ENCODE measurements at regions not wholly inside any gene's neighbourhood (a gene's known extent, or its start where the extent isn't known, plus 50 kb on each side); places are given as distances from the start of the nearest gene placed in this dataset.
"Not testable (repeated sequence)": the region's sequence is repeated elsewhere in the genome, so short reads cannot be mapped to it uniquely, and the experiment has no call there.

GRCh38 chr16:76988526-76988925 is 202.5 kb upstream of the MON1B start:
- no peak for DNase-seq

GRCh38 chr16:77002644-77003043 is 188.3 kb upstream of the MON1B start:
- DNase-seq, result no peak

DNA sequence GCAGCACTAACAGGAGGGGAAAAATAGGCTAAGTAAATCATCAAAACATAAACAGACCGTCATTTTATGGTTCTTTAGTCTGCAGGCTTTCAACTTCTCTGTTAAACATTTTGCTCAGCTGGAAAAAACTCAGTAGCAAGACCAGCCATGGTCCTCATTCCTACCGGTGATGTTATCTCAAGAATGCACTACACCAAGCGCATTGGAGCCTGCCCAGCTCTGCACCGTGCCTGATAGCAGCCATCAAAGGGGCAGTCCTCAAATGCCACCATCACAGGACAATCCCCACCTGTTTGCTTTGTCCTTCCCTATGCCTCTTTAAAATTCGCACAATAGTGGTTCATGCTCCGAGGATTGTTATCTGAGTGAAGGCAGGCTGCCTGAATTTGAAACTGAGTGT is 181.5 kb upstream of the MON1B start:
- no peak for DNase-seq

GRCh38 chr16:77014441-77014840 is 176.5 kb upstream of the MON1B start:
- DNase-seq, result no peak

- no peak for DNase-seq
Observed at GRCh38 chr16:77030600-77030999, 160.4 kb upstream of the MON1B start.

- no peak for DNase-seq
Observed at GRCh38 chr16:77033516-77033915, 157.5 kb upstream of the MON1B start.

- no peak for DNase-seq
Observed at GRCh38 chr16:77035361-77035760, 155.6 kb upstream of the MON1B start.

- no peak for DNase-seq
Observed at GRCh38 chr16:77037696-77038347, 153.2 kb upstream of the MON1B start.

DNA sequence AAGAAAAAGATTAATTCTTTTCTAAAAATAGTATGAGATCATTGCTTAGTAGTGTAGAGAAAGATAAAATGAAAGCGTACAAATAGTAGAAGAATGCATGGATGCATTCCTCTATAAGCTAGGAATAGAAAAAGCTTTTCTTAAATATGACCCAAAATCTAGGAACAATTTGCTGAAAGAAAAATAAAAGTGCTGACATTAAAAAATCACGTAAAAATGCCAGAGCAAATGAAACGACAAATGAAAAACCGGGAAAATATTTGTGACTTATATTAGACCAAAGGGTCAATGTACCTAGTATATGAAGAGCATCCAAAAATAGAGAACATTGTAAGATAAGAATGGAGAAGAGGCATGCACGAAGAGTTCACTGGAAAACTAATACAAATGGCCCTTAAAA is 149.5 kb upstream of the MON1B start:
- no peak for DNase-seq

GRCh38 chr16:77043076-77043475 is 147.9 kb upstream of the MON1B start:
- DNase-seq, result no peak

DNA sequence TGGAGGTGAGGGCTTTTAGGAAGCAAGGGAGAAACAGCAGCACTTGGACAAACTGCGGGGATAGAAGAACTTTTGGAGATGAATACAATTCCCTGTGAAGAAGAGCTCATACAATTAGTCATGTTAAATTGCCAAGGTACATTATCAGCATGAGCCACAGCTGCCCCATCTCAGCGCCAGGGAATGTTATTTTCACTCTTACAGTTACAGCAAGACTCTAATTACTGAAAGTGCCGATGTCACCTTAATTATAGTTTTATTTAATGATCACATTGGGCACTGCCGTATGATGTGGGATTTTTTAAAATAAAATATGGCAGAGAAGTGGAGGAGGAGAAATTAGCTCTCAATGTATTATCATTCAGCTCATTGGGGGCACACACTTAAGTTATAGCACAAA is 144.8 kb upstream of the MON1B start:
- no peak for DNase-seq

DNA sequence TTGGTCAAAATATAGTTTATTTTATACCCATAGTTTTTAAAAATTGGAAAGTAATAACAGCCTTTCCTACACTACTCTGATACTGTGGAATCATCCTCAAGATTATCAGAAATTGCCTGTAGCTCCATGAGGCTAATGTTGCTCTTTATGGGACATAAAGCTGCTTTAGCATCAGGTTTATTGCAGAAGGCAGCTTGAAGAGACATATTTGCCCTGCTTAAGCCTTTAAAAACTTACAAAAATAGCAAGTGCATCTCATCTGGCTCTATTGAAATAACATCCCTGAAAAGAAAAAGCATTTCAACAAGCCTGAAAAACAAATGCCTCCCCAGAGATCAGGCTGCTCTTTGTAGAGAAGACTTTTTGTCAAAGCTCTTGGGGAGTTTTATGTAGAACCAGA is 142.9 kb upstream of the MON1B start:
- no peak for DNase-seq

DNA sequence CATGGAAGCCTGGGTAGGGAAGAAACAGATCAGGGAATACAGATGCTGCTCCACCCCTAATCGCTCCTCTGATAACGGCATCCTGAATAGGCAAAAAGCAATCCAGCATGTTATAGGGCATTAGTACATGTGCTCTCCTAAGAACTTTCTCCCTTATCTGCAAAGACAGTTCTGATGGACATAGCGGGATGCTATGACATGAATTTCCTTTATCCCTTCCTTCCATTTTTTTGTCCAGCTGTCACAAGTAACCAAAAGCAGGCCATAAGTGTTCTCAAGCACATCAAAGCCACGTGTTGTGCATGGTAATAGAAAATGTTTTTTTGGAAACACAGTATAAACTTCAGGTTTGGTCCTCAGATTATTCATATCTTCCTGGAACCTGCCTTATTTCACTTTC is 141.4 kb upstream of the MON1B start:
- no peak for DNase-seq

- DNase-seq, result not testable (repeated sequence)
Observed at GRCh38 chr16:77056597-77056996, 134.4 kb upstream of the MON1B start.

DNA sequence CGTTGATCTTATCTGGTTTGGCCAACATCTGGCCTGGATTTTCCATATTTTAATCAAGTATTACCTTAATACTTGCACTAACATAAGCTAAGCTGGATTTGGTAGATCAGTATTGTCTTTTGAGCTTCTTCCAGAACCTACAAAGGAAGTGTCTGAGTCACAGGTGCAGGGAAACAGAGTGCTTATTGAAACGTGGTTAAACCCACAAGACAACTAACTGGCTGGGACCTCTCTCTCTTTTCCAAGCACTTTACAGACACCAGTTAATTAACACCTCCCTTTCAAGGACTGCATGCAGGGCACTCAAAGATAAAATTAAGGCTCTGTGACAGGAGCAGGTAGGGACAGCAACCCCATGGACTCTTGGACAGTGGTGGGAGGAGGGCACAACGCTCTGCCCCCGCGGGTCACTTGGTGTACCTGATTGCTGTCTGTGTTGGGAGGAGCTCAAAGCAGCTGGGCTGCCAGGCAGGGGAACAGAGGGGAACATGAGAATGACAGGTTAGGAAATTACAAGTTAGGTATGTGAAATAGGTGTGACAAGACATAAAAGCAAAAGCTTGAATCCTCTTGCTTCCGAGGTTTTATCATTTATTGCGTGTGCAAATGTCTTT is 133.7 kb upstream of the MON1B start:
- DNase-seq, result no peak

DNA sequence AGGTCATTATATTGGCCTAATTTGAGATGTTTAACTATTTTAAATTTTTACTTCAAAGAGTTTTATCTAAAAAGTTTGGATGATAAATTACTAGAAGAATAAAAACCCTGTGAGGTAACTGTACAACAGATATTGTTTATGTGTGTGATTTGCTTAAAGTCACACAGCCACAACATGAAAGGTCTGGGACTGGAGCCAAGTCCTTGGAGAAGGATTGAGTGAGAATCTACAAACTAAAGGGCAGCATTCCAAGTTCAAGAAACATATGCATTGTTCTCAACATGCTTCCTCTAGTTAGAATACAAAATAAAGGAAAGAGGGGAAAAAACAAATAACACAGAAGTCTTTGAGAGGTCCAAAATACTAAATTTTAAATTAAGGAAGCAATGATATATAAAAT is 131.5 kb upstream of the MON1B start:
- DNase-seq, result no peak

DNA sequence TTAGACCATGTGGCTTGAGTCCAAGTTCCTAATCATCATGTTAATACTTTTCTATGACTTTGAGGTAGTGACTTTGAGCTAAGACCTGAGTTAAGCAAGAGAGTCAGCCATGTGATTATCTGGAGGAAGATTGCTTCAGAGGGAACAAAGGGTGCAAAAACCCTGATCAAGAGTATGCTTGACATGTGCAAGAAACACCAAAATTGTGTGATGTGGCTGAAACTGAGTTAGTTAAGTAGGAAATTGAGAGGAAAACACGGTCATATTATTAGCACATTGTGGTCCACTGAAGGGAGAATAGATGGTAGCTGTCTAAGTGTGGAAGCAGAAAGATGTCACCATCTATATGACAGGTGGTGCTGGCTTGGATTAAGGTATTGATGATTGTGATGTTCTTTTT is 130.4 kb upstream of the MON1B start:
- no peak for DNase-seq

GRCh38 chr16:77062878-77063675 is 127.9 kb upstream of the MON1B start:
- no peak for DNase-seq

DNA sequence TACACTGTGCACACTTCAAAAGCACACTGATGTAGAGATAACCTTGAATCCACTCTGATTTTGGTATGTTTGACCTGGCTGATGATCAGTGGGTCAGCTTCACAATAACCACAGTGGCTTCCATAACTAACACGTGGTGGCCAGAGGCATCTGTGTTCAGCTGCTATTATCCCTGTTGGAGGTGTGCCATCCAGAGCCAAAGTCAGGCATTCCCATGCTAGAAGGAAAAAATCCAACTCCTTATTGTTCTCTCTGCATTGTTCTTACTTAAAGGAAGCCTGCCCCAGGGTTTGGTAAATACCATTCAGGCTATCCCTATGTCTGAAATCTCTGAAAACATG is 127.3 kb upstream of the MON1B start:
- no peak for DNase-seq

DNA sequence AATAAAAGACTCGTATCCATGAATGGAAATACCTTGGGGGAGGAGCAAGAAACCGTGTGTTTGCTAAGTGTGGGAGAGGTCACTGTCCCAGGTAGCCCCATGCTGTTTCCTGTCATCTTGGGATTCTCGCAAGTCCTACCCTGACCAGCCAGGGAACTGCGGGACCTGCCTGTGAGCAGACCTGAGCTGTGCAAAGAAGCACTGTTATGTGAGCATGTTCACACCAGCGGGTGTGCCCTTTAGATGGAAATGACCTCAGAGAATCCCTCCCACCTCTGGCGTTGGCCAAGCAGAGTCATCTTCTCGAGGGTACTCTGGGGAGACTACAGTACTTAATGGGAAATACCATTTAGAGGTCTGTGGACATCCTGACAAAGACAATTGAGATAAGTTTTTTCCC is 127.0 kb upstream of the MON1B start:
- DNase-seq, result no peak

DNA sequence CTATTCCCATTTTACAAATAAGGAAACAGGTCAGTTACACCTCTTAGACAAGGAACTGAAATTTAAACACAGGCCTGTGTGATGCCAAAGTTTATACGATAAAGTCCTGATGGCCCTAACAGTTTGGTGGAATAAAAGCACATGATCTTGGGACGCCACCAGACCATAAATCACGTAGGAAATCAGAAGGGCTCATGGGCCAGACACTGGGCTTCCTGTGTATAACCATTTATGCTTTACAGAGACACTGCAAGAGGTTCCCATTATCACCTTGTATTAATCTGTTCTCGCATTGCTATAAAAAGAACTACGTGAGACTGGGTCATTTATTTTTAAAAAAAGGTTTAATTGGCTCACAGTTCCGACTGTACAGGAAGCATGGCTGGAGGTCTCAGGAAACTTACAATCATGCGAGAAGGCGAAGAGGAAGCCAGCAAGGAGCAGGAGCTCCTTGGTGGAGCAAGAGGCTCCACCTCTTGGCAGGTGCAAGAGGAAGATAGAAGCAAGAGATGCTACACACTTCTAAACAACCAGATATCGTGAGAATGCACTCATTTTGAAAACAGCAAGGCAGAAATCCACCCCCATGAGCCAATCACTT is 124.0 kb upstream of the MON1B start:
- no peak for DNase-seq

- DNase-seq, result no peak
Observed at GRCh38 chr16:77067900-77068299, 123.1 kb upstream of the MON1B start.

DNA sequence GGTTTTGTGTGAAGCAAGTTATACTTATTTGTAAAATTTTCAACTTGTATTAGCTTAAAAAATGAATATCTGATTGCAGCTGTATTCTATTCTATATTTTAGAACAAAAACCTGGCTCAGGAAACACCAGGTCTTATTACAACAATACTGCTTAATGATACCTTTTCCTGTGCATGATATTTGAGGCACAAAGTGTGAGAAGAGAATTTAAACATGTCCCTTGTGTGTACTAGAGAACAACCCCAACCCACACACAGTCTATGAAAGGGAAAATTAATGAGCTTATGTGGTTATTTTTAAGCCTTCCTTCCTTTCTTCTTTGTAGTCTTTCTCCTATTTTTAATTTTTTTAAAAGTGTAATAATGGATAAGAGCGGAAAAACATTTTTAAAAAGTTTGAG is 122.6 kb upstream of the MON1B start:
- no peak for DNase-seq

GRCh38 chr16:77069929-77070328 is 121.1 kb upstream of the MON1B start:
- DNase-seq, result no peak
